ENCODE measurements at regions not wholly inside any gene's neighbourhood (a gene's known extent, or its start where the extent isn't known, plus 50 kb on each side); places are given as distances from the start of the nearest gene placed in this dataset.

GRCh38 chr6:87995461-87995860, 52.2 kb upstream of the SPACA1 start:
- no peak for DNase-seq

- no peak for DNase-seq
Observed at GRCh38 chr6:87993356-87993755, 54.3 kb upstream of the SPACA1 start.

DNA sequence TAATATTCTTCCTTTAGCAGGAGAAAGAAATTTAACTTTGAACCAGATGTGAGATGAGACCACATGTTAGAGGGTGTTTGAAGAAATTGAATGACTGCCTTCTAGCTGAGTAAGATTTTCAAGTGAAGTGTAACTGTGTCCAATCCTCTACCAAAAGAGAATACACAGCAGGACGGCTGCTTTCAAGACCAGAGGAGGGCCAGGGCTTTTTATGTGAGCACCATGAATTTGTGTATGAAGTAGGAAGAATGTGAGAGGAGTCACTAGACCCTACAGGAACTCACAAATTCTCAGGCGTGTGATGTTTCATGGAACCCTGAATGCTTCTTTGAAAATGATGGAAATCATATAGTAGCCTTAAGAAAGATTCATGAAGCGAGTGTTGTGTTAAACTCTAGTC, 56.8 kb upstream of the SPACA1 start:
- DNase-seq, result no peak

GRCh38 chr6:87982134-87982533, 65.5 kb upstream of the SPACA1 start:
- peak; percentile 9 for DNase-seq

DNA sequence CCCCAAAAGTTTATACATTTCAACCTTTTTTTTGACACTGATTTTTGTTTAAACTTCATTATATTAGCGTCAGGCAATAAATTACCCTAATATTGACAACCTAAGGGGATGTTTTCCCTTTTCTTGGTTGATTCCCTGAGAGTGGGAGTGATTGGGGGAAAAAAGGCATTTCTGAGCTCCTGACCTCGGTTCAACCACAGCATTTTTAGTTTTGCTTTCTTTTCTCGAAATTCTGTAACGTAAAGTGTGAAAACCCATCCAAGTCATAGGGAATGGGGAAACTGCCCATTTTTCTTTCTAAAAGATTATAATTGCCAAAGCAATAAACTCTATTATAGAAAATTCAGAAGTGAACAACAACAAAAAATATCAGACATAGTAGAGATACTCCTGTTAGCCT, 67.9 kb upstream of the SPACA1 start:
- no peak for DNase-seq

- DNase-seq, result no peak
Observed at GRCh38 chr6:87976616-87977015, 71.0 kb upstream of the SPACA1 start.

- DNase-seq, result no peak
Observed at GRCh38 chr6:87975561-87975960, 72.1 kb upstream of the SPACA1 start.

DNA sequence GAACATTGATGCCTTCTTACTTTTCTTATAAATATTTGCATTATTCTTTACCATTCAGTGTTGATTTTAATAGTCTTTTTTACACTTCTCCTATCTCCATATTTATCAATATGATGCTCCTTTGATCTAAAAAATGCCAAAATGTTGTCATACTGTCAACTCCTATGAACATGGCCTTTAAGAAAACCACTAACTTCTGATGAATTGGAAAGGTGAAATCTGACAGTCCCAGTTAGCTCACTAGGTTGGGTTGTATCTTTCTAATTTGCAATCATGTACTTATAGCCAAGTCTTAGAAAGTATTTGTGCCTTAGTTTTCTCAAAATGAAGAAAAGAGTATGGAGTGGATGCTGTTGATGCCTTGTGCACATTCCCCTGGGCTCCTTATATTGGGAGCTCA, 75.4 kb upstream of the SPACA1 start:
- no peak for DNase-seq

- DNase-seq, result no peak
Observed at GRCh38 chr6:87971605-87972262, 75.9 kb upstream of the SPACA1 start.

DNA sequence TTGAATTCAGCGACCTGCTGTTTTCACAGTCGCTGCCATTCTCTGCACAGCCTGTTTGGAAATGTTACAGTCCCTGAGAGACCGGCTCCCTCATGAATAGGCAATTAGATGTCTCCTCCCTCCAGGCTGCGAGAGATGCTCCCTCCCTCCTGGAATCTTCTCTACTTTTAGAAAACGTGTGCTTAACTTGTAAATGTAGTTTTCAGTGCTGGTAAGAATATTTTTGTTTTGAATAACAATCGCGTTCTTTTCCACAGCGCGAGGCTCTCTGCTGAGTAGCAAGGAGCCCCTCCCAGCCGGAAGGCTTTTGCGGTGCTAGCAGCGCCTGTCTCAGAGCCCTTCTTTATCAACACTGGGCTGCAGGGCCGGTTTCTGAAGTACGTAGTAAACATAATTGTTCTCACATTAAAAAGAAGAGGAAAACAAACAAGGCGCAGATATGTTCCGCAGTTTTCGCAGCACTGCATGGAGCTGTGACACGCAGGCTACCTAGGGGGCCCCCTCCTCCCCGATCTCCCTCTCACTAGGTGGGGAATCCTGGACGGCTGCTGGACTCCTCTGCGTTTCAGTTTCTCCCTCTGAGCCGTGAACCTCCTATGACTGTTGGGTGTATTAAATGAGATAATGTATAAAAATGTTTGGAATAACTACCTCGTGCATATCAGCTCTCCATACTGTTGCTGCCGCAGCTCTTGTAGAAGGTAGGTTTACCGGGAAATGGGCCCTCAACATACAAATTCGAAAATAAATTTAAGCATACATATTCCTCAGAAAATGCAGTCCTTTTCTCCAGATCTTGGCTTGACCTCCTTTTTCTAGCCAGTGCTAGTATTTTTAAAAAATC, 79.0 kb upstream of the SPACA1 start:
- DNase-seq, result peak; percentile 80

- no peak for DNase-seq
Observed at GRCh38 chr6:87965806-87966205, 81.8 kb upstream of the SPACA1 start.

GRCh38 chr6:87959083-87959482, 88.6 kb upstream of the SPACA1 start:
- DNase-seq, result no peak

GRCh38 chr6:87951751-87952150, 95.9 kb upstream of the SPACA1 start:
- no peak for DNase-seq

DNA sequence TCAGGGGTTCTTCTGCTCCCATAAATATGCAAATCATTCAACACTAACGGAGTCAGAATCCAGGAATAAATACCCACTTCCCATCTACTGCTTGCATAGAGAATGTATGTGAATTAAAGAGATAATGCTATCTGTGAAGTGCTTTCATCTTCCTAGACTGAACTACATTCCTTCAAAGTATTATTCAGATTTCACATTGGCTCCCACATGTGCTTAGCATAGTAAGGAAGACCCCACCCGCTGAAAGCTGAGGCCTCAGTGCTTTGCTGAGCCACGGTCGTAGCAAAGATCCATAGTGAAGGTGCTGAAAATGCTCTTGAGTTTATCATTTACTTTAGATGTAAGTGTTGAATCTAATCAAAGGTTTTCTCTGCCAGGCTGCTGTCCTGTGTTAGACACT, 97.0 kb upstream of the SPACA1 start:
- DNase-seq, result no peak

DNA sequence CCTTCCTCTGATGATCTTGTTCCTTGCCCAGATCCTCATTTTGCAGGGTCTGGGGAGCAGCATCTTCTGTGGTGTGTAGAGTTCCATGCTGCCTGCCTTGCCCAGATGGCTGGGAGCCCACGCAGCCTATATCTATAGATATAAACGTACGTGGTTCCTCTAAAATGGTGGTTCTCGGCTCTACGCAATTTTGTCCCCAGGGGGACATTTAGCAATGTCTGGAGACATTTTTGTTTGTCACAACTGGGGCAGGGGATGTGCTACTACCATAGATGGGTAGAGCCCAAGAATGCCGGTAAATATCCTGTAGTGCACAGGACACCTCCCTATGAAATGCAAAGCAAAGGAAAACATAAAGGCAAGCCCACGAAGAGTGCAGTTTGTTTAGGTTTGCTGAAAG, 98.4 kb upstream of the SPACA1 start:
- DNase-seq, result no peak

- DNase-seq, result no peak
Observed at GRCh38 chr6:87946669-87947068, 101.0 kb upstream of the SPACA1 start.

- no peak for DNase-seq
Observed at GRCh38 chr6:87945966-87946365, 101.7 kb upstream of the SPACA1 start.

DNA sequence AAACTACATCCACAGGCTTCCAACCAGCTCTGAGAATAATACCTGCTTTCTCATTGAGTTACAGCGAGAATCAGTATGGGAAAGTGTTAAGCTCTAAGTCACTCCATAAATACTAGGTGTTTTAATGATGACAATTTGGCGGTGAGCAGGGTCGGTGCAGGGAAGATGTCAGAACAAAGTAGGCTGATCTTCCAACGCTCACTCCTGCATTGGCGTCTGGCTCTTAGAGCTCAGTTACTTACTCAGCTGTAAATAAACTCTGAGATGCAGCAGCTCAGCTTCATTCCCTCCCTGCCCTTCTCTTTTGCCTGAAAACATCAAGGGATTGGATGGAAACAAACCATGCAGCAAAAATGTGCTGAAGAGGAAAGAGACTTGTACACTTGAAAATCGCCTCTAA, 102.5 kb upstream of the SPACA1 start:
- DNase-seq, result peak; percentile 27

DNA sequence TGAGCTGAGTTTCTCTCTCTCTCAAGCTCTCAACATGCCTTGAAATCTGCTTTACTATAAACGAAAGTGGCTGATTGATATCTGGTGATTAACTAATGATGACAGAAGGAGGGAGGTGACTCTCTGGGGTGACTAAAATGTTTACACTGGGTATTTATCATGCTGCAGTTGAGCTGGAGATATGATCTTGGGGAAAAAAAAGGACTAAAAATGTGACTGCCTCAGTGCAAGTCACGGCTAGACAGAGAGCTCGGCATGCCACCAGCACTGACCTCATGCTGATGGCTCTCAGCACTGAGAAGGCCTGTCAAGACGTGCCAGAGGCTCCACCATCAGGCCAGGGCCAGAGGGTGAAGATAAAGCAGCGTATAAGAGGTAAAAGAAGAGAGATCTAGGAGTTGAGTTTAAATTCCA, 103.1 kb upstream of the SPACA1 start:
- DNase-seq, result peak; percentile 79

GRCh38 chr6:87943191-87943590, 104.5 kb upstream of the SPACA1 start:
- no peak for DNase-seq

GRCh38 chr6:87941556-87942358, 105.9 kb upstream of the SPACA1 start:
- no peak for DNase-seq

- no peak for DNase-seq
Observed at GRCh38 chr6:87939776-87940175, 107.9 kb upstream of the SPACA1 start.

DNA sequence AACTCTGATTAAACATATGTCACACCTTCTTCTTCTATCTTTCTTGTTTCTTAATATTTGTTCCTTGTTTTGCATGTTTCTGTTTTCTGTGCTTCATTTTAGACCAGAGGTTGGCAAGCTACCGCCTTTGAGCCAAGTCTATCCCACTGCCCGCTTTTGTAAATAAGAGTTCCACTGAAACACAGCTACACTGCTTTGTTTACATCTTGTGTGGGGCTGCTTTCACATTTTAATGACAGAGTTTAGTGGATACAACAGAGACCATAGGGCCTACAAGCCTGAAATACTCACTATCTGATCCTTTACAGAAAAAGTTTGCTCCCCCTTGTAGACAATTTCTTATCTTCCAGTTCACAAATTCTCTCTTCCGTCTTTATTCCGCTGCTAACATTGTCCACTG, 109.4 kb upstream of the SPACA1 start:
- no peak for DNase-seq

GRCh38 chr6:87936065-87936464, 111.6 kb upstream of the SPACA1 start:
- no peak for DNase-seq

All from NCI-H69 (cell line).